ENCODE measurements at regions not wholly inside any gene's neighbourhood (a gene's known extent, or its start where the extent isn't known, plus 50 kb on each side); places are given as distances from the start of the nearest gene placed in this dataset.

GRCh38 chr11:109121173-109121932, 300.6 kb upstream of the C11orf87 start:
- Histone ChIP-seq H3K27ac (ENCODE audit: poor library complexity, severe bottlenecking) (no peak overlapping the region), H3K9me3 (ENCODE audit: severe bottlenecking) (no peaks in the 10 kb centered on the region), H3K4me3 (ENCODE audit: severe bottlenecking) (no peak overlapping the region), H3K27me3 (ENCODE audit: insufficient read depth, poor library complexity, severe bottlenecking) (no peaks in the 10 kb centered on the region), H3K36me3 (ENCODE audit: low read depth) (no peaks in the 10 kb centered on the region), H3K4me1 (ENCODE audit: insufficient read depth, poor library complexity, severe bottlenecking) (no peaks in the 10 kb centered on the region)
- DNase-seq (ENCODE audit: low spot score): no peak
- ATAC-seq (ENCODE audit: low read depth): no peak
- TF ChIP-seq CTCF (IDR thresholded peaks at IDR 0.05; ENCODE audit: poor library complexity, severe bottlenecking): no peak

GRCh38 chr11:109123816-109124787, 297.9 kb upstream of the C11orf87 start:
- Histone ChIP-seq H3K4me1 (ENCODE audit: insufficient read depth, poor library complexity, severe bottlenecking) (no peaks in the 10 kb centered on the region), H3K36me3 (ENCODE audit: low read depth) (no peaks in the 10 kb centered on the region), H3K27ac (ENCODE audit: poor library complexity, severe bottlenecking) (no peak overlapping the region), H3K4me3 (ENCODE audit: severe bottlenecking) (no peak overlapping the region), H3K27me3 (ENCODE audit: insufficient read depth, poor library complexity, severe bottlenecking) (no peaks in the 10 kb centered on the region), H3K9me3 (ENCODE audit: severe bottlenecking) (no peaks in the 10 kb centered on the region)
- DNase-seq (ENCODE audit: low spot score) (no peak), ATAC-seq (ENCODE audit: low read depth) (no peak)
- TF ChIP-seq CTCF (IDR thresholded peaks at IDR 0.05; ENCODE audit: poor library complexity, severe bottlenecking): no peak

GRCh38 chr11:109130910-109131309, 291.1 kb upstream of the C11orf87 start:
- ATAC-seq (ENCODE audit: low read depth) (no peak), DNase-seq (ENCODE audit: low spot score) (no peak)
- H3K36me3 ChIP-seq (ENCODE audit: low read depth): no peaks in the 10 kb centered on the region

DNA sequence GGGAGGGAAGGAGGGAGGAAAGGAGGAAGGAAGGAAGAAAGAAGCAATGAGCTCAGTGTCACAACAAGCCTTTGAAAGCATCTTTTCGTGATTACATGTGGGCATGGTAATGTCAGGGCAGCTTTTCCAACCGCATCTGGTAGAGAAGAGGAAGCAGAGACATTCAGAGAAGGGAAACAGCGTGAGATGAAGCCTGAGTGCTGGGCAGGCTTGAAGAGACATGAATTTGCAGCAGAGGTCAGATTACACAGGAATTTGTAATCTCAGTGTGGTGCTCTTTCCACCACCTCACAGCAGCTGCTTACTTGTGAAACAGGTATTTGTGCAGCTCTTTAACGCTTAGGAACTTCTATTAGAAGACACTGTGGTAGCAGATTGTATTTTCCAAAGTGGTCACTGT, 289.5 kb upstream of the C11orf87 start:
- no peak overlapping the region for H3K27ac ChIP-seq (ENCODE audit: poor library complexity, severe bottlenecking)
- H3K27me3 ChIP-seq (ENCODE audit: insufficient read depth, poor library complexity, severe bottlenecking): no peaks in the 10 kb centered on the region
- H3K4me1 ChIP-seq (ENCODE audit: insufficient read depth, poor library complexity, severe bottlenecking): no peaks in the 10 kb centered on the region
- no peak for TF ChIP-seq CTCF (IDR thresholded peaks at IDR 0.05; ENCODE audit: poor library complexity, severe bottlenecking)
- no peaks in the 10 kb centered on the region for H3K9me3 ChIP-seq (ENCODE audit: severe bottlenecking)
- DNase-seq (ENCODE audit: low spot score): no peak
- H3K36me3 ChIP-seq (ENCODE audit: low read depth): no peaks in the 10 kb centered on the region
- ATAC-seq (ENCODE audit: low read depth): peak; percentile 59; the same call in 1 of the 3 replicates
- H3K4me3 ChIP-seq (ENCODE audit: severe bottlenecking): no peak overlapping the region

More at GRCh38 chr11:109130910-109131309, 291.1 kb upstream of the C11orf87 start:
- Histone ChIP-seq H3K4me1 (ENCODE audit: insufficient read depth, poor library complexity, severe bottlenecking) (no peaks in the 10 kb centered on the region), H3K27ac (ENCODE audit: poor library complexity, severe bottlenecking) (no peak overlapping the region), H3K9me3 (ENCODE audit: severe bottlenecking) (no peaks in the 10 kb centered on the region), H3K4me3 (ENCODE audit: severe bottlenecking) (no peak overlapping the region), H3K27me3 (ENCODE audit: insufficient read depth, poor library complexity, severe bottlenecking) (no peaks in the 10 kb centered on the region)
- TF ChIP-seq CTCF (IDR thresholded peaks at IDR 0.05; ENCODE audit: poor library complexity, severe bottlenecking): no peak
